DMS53 (cell line): ENCODE measurements at regions not wholly inside any gene's neighbourhood (a gene's known extent, or its start where the extent isn't known, plus 50 kb on each side); places are given as distances from the start of the nearest gene placed in this dataset.
"Not testable (repeated sequence)": the region's sequence is repeated elsewhere in the genome, so short reads cannot be mapped to it uniquely, and the experiment has no call there.

Experiments used
- DNase-seq: peaks from one replicate; lab custom pipeline; 2025; lab: John Stamatoyannopoulos, UW

- no peak for DNase-seq
These were observed 455.3 kb downstream of the STK39 start for GRCh38 chr2:167792126-167792525.

GRCh38 chr2:167790781-167791450 lies 456.5 kb downstream of the STK39 start:
- no peak for DNase-seq

- DNase-seq = no peak
These were observed 457.2 kb downstream of the STK39 start for GRCh38 chr2:167790189-167790588.

- DNase-seq = no peak
These were observed 459.8 kb downstream of the STK39 start for GRCh38 chr2:167787562-167787961.

GRCh38 chr2:167787021-167787420 lies 460.4 kb downstream of the STK39 start:
- DNase-seq = no peak

- no peak for DNase-seq
These were observed 461.7 kb downstream of the STK39 start for GRCh38 chr2:167785606-167786216.

GRCh38 chr2:167784084-167784425 lies 463.3 kb downstream of the STK39 start:
- DNase-seq = no peak

GRCh38 chr2:167783261-167784083 lies 463.9 kb downstream of the STK39 start:
- DNase-seq = no peak

- DNase-seq = not testable (repeated sequence)
These were observed 465.8 kb downstream of the STK39 start for GRCh38 chr2:167781629-167782028.

GRCh38 chr2:167776359-167776758 lies 471.0 kb downstream of the STK39 start:
- DNase-seq = no peak

GRCh38 chr2:167771628-167772027 lies 475.8 kb downstream of the STK39 start:
- no peak for DNase-seq

GRCh38 chr2:167769020-167769419 lies 478.4 kb downstream of the STK39 start:
- no peak for DNase-seq

GRCh38 chr2:167767830-167768229 lies 479.6 kb downstream of the STK39 start:
- DNase-seq = no peak

- no peak for DNase-seq
These were observed 482.5 kb downstream of the STK39 start for GRCh38 chr2:167764772-167765341.

- DNase-seq = no peak
These were observed 485.8 kb downstream of the STK39 start for GRCh38 chr2:167761465-167762136.

- DNase-seq = no peak
These were observed 487.9 kb downstream of the STK39 start for GRCh38 chr2:167759531-167759930.

- no peak for DNase-seq
These were observed 489.1 kb downstream of the STK39 start for GRCh38 chr2:167758292-167758691.

GRCh38 chr2:167756446-167756845 lies 490.9 kb downstream of the STK39 start:
- DNase-seq = no peak

GRCh38 chr2:167753142-167753541 lies 494.3 kb downstream of the STK39 start:
- no peak for DNase-seq

- no peak for DNase-seq
These were observed 494.7 kb downstream of the STK39 start for GRCh38 chr2:167752734-167753133.

- no peak for DNase-seq
These were observed 496.7 kb downstream of the STK39 start for GRCh38 chr2:167750675-167751074.

- DNase-seq = no peak
These were observed 497.7 kb downstream of the STK39 start for GRCh38 chr2:167749660-167750059.
